ENCODE measurements at regions not wholly inside any gene's neighbourhood (a gene's known extent, or its start where the extent isn't known, plus 50 kb on each side); places are given as distances from the start of the nearest gene placed in this dataset.
"Not testable (repeated sequence)": the region's sequence is repeated elsewhere in the genome, so short reads cannot be mapped to it uniquely, and the experiment has no call there.

DNA sequence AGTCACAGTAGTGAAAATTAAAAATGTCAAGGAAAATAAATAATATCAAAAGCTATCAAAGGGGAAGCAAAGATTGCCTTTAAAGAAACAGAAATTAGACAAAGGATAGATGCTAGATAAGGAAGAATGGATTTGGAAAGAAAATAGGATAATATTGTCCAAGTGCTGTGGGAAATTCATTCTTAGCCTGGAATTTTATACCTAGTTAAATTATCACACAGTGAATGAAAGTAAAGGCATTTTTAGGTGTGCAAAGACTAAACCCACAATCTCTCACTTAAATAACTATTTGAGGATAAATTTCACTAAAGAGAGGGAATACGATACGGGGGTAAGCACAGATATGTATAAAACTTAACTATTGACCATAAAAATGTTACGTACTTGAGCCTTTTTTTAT is 511.1 kb downstream of the TMEM135 start:
- no peak for DNase-seq (ENCODE audit: low read depth)

DNA sequence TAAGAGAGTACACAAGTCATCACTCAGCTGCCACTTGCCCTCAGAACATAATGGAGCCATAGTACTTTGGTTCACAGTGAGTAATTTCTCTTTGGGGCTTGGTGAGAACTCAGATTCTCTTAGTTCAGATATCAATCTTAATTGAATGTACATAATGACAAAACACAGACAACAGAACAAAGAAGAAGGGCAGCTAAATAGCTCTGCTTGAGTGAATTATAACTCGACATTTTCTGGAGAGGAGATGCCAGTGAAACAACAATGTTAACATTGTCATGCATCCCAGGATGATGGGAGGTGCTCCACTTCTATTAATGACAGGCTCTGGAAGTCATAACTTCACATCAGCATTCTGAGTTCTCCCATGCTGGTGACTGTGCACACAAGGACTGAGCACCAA is 508.1 kb downstream of the TMEM135 start:
- DNase-seq (ENCODE audit: low read depth), result no peak

GRCh38 chr11:87539596-87539995 is 501.9 kb downstream of the TMEM135 start:
- DNase-seq (ENCODE audit: low read depth), result no peak

GRCh38 chr11:87536565-87536964 is 498.8 kb downstream of the TMEM135 start:
- DNase-seq (ENCODE audit: low read depth), result no peak

GRCh38 chr11:87536016-87536415 is 498.3 kb downstream of the TMEM135 start:
- no peak for DNase-seq (ENCODE audit: low read depth)

DNA sequence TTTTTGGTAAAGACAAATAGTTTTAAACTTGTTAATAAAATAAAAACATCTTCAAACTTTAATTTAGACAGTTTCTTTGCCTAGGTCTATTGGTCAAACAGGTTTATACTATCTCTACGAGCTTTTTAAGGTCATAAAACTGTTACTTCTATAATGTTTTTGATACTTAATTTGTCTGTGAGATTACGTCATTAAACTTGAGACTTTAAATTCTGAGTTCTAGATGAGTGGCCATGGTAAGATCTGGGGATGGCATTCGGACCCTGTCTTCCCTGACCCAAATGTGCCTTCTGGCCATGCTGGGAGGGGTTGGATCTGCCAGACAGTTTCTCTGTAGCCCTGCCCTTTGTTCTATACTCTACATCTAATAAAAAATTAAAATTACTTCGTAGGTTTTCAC is 497.8 kb downstream of the TMEM135 start:
- no peak for DNase-seq (ENCODE audit: low read depth)

DNA sequence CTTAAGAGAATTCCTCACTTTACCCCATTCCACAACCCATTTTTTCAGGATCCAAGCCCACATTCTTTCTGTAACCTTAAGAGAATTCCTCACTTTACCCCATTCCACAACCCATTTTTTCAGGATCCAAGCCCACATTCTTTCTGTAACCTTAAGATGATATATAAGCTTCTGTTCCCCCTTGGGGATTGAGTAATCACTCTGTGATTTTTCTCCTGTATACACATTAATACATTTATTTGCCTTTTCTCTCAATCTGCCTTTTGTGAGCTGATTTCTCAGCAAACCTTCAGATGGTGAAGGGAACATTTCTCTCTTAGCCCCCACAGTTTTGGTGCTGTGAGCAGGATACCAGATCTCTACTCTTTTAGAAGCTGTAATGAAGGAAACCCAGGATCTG is 494.1 kb downstream of the TMEM135 start:
- not testable (repeated sequence) for DNase-seq (ENCODE audit: low read depth)

- no peak for DNase-seq (ENCODE audit: low read depth)
Measured at GRCh38 chr11:87529486-87529885, 491.8 kb downstream of the TMEM135 start.

- DNase-seq (ENCODE audit: low read depth), result no peak
Measured at GRCh38 chr11:87528752-87529151, 491.0 kb downstream of the TMEM135 start.

- no peak for DNase-seq (ENCODE audit: low read depth)
Measured at GRCh38 chr11:87523276-87523675, 485.5 kb downstream of the TMEM135 start.

DNA sequence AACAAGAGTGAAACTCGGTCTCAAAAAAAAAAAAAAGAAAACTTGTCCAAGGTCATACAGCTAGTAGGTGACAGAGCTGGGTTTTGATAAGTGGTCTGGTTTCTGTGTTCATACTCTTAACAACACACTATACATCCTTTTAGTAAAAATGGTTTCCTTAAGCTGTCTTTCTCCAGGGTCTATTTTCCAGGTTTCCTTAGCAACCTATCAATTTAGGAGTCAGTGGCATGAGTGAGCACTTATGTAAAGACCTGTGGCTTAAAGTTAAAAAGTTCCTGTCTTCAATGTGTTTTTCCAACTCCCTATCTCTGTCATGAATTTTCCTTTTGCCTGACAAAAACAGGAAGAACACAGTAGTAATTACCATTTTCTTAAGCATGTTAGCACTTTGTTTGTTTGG is 480.5 kb downstream of the TMEM135 start:
- DNase-seq (ENCODE audit: low read depth), result no peak

DNA sequence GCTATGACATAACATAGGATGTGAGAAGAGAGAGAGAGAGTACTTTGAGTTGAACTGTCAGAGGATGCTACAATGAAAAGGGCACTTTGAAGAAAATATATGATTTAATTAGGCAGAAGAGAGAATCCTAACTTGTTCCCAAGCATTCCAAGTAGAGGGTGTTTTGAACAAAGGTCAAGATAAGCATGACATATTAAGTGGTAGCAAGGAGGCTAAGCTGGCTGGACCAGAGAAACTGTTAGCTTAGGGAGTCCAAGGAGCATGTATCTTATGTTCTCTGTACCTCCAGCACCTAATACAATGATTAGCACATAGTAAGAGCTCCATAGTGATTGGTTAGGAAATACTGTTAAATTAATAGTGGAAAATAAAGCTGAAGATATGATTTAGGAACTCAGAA is 479.6 kb downstream of the TMEM135 start:
- no peak for DNase-seq (ENCODE audit: low read depth)

GRCh38 chr11:87507722-87508121 is 470.0 kb downstream of the TMEM135 start:
- DNase-seq (ENCODE audit: low read depth), result not testable (repeated sequence)

- DNase-seq (ENCODE audit: low read depth), result not testable (repeated sequence)
Measured at GRCh38 chr11:87506946-87507345, 469.2 kb downstream of the TMEM135 start.

GRCh38 chr11:87501388-87501787 is 463.7 kb downstream of the TMEM135 start:
- no peak for DNase-seq (ENCODE audit: low read depth)

- not testable (repeated sequence) for DNase-seq (ENCODE audit: low read depth)
Measured at GRCh38 chr11:87494936-87495335, 457.2 kb downstream of the TMEM135 start.

DNA sequence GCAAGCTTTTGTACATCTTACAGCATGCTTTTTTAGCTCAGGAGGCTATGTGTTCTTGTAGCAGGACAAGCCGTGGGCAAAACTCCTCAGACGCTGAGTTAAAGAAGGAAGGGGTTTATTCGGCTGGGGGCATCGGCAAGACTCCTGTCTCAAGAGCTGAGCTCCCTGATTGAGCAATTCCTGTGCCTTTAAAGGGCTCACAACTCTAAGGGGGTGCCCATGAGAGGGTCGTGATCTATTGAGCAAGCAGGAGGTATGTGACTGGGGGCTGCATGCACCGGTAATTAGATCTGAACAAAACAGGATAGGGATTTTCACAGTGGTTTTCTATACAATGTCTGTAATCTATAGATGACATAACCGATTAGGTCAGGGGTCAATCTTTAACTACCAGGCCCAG is 456.3 kb downstream of the TMEM135 start:
- DNase-seq (ENCODE audit: low read depth), result not testable (repeated sequence)

GRCh38 chr11:87493516-87493915 is 455.8 kb downstream of the TMEM135 start:
- no peak for DNase-seq (ENCODE audit: low read depth)

- no peak for DNase-seq (ENCODE audit: low read depth)
Measured at GRCh38 chr11:87491381-87491780, 453.6 kb downstream of the TMEM135 start.

DNA sequence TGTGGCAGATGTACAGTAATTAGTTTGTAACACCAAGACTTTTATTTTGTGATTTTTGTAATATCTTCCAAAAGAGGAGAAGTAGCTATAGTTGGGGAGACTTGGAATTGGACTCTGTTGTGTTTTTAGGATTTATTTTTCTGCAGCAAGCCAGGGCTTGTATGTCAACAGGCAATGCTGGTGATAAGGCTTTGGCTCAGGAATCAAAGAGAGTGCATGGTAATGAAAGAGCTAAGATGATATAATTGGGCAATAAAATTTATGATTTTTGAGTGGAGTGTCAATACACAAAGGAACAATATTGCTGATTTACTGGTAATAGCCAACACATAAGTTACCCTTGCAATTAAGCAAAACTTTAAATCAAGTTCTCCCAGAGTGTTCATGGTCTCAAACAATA is 452.9 kb downstream of the TMEM135 start:
- no peak for DNase-seq (ENCODE audit: low read depth)

DNA sequence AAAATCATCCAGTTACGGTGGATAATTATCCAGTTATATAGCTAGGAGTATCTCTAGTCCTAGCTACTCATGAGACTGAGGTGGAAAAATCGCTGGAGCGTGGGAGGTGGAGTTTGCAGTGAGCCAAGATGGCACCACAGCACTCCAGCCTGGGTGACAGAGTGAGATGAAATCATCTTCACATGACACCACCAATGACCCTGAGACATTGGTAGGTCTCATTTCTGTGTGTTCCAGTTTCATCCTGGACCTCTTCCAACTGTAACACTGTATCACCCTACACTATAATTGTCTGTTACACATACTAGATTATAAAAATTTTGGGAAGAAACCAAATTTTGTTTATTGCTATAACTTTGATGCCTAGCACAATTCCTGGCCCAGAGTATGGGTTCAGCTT is 446.8 kb downstream of the TMEM135 start:
- DNase-seq (ENCODE audit: low read depth), result no peak

GRCh38 chr11:87477321-87477720 is 439.6 kb downstream of the TMEM135 start:
- no peak for DNase-seq (ENCODE audit: low read depth)

DNA sequence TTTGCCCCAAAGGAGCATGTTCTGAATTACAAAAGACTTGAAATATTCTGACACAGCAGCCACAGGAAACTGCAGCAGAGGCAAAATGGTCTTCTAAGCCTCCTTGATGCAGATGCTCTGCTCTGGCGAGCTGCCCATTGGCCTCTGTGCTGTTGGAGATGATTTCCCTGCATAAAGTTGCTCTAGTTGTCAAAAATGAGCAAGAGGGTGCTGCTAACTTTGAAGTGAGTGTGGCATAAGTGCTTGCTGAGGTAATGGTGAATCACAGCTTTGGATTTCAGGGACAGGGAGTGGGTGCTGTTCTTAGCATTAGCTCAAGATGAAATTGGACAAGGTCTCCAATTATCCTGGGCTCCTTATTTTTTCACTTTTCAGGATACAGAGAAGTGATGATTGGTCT is 435.4 kb downstream of the TMEM135 start:
- peak; percentile 62 for DNase-seq (ENCODE audit: low read depth)

DNA sequence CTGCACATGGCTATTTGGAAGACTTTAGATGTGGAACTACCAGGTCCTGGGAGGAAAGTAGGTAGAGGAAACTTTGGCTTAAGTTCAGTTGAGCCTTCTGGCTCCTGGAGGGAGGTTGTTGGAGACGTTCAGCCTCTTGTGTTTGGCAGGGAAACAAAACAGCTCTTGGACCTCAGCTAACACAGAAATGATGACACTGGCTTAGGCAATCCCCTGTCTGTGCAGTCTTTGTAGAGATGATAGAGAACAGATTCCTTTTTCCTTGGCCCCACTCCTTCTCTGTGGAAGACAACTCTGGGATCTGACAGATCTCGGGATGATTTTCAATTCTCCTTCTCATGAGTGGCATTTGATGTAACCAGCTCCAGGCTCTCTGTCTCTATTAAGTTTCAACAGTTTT is 428.5 kb downstream of the TMEM135 start:
- peak; percentile 59 for DNase-seq (ENCODE audit: low read depth)

DNA sequence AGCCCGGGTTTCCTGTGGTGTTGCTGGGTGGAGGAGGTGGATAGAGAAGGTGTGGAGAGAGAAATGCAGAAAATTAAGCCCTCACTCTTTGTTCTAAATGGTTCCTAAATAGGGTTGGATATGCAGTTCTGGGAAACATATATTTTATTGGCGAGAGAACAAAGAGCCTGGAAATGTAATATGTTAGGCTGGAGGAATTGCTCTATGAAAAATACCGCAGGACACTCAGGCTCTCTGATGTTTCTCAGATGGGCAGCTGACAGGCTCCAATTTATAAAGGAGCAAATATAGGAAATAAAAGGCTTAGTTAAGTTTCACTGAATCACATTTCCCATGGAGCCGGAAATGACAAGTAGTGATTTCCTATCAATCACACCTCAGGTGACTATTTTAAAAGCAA is 428.0 kb downstream of the TMEM135 start:
- no peak for DNase-seq (ENCODE audit: low read depth)

Measured in GM04504 (cell line).